H1 (cell line): ENCODE measurements at regions not wholly inside any gene's neighbourhood (a gene's known extent, or its start where the extent isn't known, plus 50 kb on each side); places are given as distances from the start of the nearest gene placed in this dataset.

Source experiments
- BRCA1 ChIP-seq: IDR thresholded peaks from 2 replicates; pipeline ENCODE4 v1.6.1; 2012; ENCODE audit warnings: low read depth, low read length, improper control_type of control experiment
- JUN ChIP-seq: IDR thresholded peaks from 2 replicates; pipeline ENCODE4 v1.6.1; 2011; ENCODE audit warnings: low read depth, mild to moderate bottlenecking, improper control_type of control experiment, low read length
- NRF1 ChIP-seq: IDR thresholded peaks from 2 replicates; pipeline ENCODE4 v1.6.1; 2011; ENCODE audit warnings: mild to moderate bottlenecking, low read depth, low read length, improper control_type of control experiment
- SRF ChIP-seq: IDR thresholded peaks from 2 replicates; pipeline ENCODE4 v1.6.1; 2011; ENCODE audit warnings: mild to moderate bottlenecking, low read depth, low read length, moderate library complexity

GRCh38 chr3:140834266-140835037 lies 107.2 kb upstream of the SLC25A36 start (continued):
- TF ChIP-seq JUN (no peak), BRCA1 (no peak), SRF (no peak), NRF1 (no peak)
- TF ChIP-seq, all 59 proteins: peak for 0
